ENCODE measurements at regions not wholly inside any gene's neighbourhood (a gene's known extent, or its start where the extent isn't known, plus 50 kb on each side); places are given as distances from the start of the nearest gene placed in this dataset.

GRCh38 chr12:34344851-34345522, 322.7 kb downstream of the ALG10 start:
- ChIA-PET POLR2A (no interaction called here), CTCF (no interaction called here)
- no peak for TF ChIP-seq MAX (IDR thresholded peaks at IDR 0.05; ENCODE audit: insufficient read depth, insufficient read length)
- TF ChIP-seq MYC (IDR thresholded peaks at IDR 0.05; ENCODE audit: low read depth, low read length) = no peak
- TF ChIP-seq EZH2 (IDR thresholded peaks at IDR 0.05; ENCODE audit: borderline replicate concordance, low read depth, low read length, severe bottlenecking) = no peak
- no peak for TF ChIP-seq GATA2 (IDR thresholded peaks at IDR 0.05; ENCODE audit: insufficient read depth, insufficient read length, low read depth, low read length)
- TF ChIP-seq POLR2AphosphoS5 (IDR thresholded peaks at IDR 0.05; ENCODE audit: insufficient read depth, low read depth, low read length) = no peak
- no peak for TF ChIP-seq JUN (IDR thresholded peaks at IDR 0.05; ENCODE audit: borderline replicate concordance, insufficient read depth, insufficient read length, low read depth)
- no peak for TF ChIP-seq CTCF (IDR thresholded peaks at IDR 0.05; ENCODE audit: extremely low read depth in 1 of 2, insufficient read depth in 1 of 2, low read depth in 1 of 2, low read length in 2 of 2)
- no peak for TF ChIP-seq POLR2A (IDR thresholded peaks at IDR 0.05; ENCODE audit: low read depth, low read length)
- TF ChIP-seq FOS (IDR thresholded peaks at IDR 0.05; ENCODE audit: borderline replicate concordance, insufficient read depth, low read length) = no peak
- Histone ChIP-seq H3K9ac (replicated peaks; ENCODE audit: extremely low read depth, insufficient read depth, low read length) (no peak overlapping the region), H3K9me3 (replicated peaks; ENCODE audit: control insufficient read depth, insufficient read depth, low read length) (peaks cover 3% of the 10 kb centered on the region), H3K36me3 (ENCODE audit: control insufficient read depth in 2 of 2, extremely low read depth in 1 of 2, insufficient read depth in 2 of 2, low read length in 2 of 2) (no peaks in the 10 kb centered on the region), H3K27ac (ENCODE audit: insufficient read depth, low read depth, low read length) (no peak overlapping the region), H3K27me3 (ENCODE audit: control insufficient read depth in 2 of 2, insufficient read depth in 2 of 2, low read length in 2 of 2) (no peaks in the 10 kb centered on the region), H3K79me2 (ENCODE audit: control insufficient read depth, insufficient read depth, low read length) (no peaks in the 10 kb centered on the region), H3K9me1 (replicated peaks; ENCODE audit: control insufficient read depth, extremely low read depth, insufficient read depth, low read length) (no peaks in the 10 kb centered on the region), H4K20me1 (replicated peaks; ENCODE audit: control insufficient read depth, extremely low read depth, insufficient read depth, low read length) (no peaks in the 10 kb centered on the region), H3K4me1 (ENCODE audit: control insufficient read depth, extremely low read depth, insufficient read depth, low read length) (no peaks in the 10 kb centered on the region), H3K4me3 (replicated peaks in 1 of 3; ENCODE audit: insufficient read depth in 1 of 3, low read depth in 1 of 3, low read length in 3 of 3) (no peak overlapping the region), H3K4me2 (ENCODE audit: insufficient read depth, low read length) (no peak overlapping the region), H2AFZ (ENCODE audit: low read depth, low read length) (no peak overlapping the region)
- intact Hi-C loops (cut with micrococcal nuclease) (no loop called here), dilution Hi-C loops (cut with MboI; ENCODE audit: extremely low pct_ligation_motif_present, low sequenced_read_pairs) (no loop called here)
- BruUV-seq (replicated peaks) = no TSS peak
- DNase-seq (ENCODE audit: low read depth, low spot score) (no peak), FAIRE-seq (no peak)
